HG02571 (cell line): ENCODE measurements at regions not wholly inside any gene's neighbourhood (a gene's known extent, or its start where the extent isn't known, plus 50 kb on each side); places are given as distances from the start of the nearest gene placed in this dataset.

Experiments
- ATAC-seq: cut with Tn5 transposase; IDR thresholded peaks from one replicate; pipeline ENCODE4 v1.9.1; 2021; ENCODE audit warnings: mild to moderate bottlenecking, moderate library complexity; ENCODE audit not compliant: unreplicated experiment

DNA sequence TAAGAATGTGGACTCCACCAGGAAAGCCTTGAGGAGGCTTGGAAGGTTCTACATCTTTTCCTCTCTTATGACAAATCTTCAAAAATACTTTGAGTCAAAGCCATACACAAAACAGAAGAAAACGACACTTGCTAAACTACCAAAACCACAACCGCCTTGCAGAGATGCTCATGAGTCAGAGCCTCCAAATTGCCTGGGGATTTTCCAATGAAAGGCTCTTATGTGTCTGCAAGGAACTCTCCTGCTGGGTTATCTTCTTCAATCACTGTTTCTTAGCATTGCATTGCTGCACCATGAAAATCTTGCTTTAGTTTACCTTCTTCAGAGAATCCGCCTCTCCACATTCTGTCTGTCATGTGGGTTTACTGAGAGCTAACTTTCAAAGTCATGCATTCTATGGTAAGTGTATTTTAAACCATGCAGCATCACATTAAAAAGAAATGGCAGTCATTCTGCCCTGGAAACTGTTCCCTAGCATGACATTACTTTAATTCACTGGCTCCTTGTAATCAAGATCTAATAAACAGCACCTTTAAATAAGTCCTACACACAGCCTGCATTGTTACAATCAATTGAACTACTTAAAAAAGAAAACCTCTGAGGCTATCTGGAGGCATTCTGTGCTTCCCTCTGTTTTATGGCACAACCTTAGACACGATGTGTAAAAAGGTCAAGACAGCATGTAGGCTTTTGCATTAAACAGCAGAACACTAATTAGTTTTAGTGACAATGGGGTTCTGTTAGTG is 210.0 kb upstream of the FOXD3 start:
- no peak for ATAC-seq

- no peak for ATAC-seq
These were observed 206.8 kb upstream of the FOXD3 start for GRCh38 chr1:63115527-63115926.

GRCh38 chr1:63116016-63116415 is 206.4 kb upstream of the FOXD3 start:
- ATAC-seq: no peak

- ATAC-seq: no peak
These were observed 202.7 kb upstream of the FOXD3 start for GRCh38 chr1:63119575-63120155.

DNA sequence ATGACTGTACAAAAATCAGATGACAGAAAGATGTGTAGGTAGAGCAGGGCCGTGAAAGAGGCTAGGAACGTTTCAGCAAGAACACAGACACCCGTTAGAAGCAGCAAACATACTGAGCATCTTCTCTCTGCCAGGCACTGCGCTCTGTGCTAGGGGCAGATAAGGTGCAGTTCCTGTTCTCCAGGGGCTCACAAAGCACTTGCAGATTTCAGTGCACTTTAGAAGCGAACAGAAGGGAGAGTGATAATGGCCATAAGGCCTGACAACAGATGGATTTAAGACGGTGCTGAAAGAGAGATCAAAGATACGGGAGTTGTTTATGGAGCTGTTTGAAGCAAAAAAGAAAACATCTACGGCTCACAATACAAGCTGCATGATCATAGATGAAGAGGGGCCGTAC is 200.3 kb upstream of the FOXD3 start:
- peak; percentile 41 for ATAC-seq

GRCh38 chr1:63124666-63125191 is 197.6 kb upstream of the FOXD3 start:
- ATAC-seq: peak; percentile 78

- ATAC-seq: no peak
These were observed 196.3 kb upstream of the FOXD3 start for GRCh38 chr1:63126104-63126503.

DNA sequence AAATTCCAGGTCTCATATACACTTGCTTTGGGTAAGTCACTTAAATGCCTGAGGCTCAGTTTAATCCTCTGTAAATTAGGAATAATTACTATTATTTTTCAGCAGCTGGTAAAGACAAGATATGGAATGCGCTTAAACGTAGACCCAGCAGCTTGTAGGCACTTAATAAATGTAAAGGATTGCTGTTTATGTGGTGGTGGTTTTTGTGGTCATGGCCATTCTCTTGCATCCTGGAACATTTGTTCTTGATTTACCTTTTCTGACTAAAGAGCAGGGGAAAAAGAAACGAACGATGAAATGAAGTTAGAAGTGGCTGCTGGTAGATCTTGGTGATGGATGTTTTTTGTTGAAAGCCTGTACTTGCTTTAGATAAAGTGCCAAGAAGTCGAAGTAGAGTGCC is 195.0 kb upstream of the FOXD3 start:
- no peak for ATAC-seq

GRCh38 chr1:63128556-63128955 is 193.8 kb upstream of the FOXD3 start:
- ATAC-seq: no peak

DNA sequence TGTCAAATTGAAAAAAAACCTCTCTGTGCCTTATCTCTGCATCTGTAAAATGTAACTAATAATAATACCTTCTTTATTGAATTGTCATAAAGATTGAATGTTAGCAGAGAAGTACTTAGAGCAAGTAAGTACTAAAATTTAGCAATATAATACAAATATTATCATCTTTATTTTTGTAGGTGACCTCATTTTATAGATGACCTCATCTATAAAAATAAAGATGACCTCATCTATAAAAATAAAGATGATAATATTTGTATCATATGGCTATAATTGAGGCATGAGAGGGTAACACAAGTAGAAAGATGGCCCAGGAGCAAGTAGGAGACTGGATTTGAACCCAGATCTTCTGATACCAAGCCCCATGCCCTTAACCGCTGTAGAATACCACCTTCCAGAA is 193.2 kb upstream of the FOXD3 start:
- ATAC-seq: no peak

DNA sequence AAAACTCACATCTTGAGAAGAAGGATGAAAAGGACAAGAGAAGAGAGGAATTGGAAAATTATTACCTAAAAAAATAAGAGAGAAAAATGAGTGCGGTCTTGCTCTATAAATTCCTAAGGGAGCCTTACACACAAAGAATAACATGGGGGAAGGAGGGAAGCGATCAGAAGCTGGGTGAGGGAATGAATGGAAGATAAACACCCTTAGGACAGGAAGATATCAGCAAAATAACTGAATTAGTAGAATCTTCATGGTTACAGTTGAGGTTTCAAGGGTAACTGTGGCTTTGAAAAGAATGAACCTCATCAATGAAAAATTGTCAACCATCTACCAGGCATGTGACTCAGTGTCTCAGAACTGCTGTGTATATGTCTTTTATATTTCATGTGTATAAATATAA is 192.5 kb upstream of the FOXD3 start:
- no peak for ATAC-seq

DNA sequence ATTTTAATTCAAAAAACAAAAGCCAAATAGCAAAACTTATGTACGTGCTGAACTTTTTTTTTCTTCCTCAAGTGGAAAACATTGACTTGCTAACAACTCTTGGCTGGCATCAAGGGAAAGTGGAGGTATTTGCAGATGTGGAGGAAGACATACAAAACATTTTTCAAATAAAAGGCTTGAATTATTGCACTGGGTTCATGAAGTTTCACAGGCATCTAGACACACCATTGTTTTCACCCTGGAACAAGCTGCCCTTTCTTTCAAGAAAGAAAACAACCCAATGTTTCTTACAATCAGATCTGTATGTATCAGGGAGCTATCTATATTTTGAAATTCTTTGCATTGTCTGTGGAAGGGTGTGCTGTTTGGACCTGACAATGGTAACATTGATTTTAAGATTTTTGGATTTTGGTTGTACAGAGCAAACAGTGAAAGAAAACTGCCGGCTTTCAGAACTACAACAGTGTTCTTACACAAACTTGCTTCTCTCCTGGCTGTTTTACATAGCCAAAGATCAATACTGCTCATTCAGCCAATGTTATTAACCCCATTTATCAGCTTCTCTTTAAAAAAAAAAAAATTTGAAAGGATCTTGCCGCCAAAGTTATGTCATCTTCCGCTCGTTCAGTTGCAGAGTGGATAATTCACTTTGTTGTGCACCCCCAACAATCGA is 187.7 kb upstream of the FOXD3 start:
- no peak for ATAC-seq

GRCh38 chr1:63135174-63135512 is 187.2 kb upstream of the FOXD3 start:
- no peak for ATAC-seq

- no peak for ATAC-seq
These were observed 186.6 kb upstream of the FOXD3 start for GRCh38 chr1:63135801-63136200.

DNA sequence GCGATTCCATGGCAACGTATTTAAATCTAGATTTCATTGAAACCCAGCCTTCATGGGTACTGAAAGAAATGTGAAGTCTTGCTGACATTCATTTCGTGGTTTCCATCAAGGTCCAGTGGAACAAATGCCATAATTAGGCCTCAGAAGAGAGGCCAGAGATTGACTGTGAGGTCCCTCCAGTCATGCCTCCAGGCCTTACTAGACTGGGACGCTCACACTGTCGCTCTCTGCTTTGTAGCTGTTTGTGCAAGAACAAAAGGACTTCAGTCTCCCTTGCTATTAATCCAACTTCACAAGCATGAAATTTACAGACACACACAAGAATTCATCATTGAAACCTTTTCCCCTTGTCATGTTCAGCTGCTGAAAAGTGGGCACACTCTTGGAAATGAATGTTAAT is 180.4 kb upstream of the FOXD3 start:
- ATAC-seq: no peak

GRCh38 chr1:63143482-63143881 is 178.9 kb upstream of the FOXD3 start:
- ATAC-seq: no peak

DNA sequence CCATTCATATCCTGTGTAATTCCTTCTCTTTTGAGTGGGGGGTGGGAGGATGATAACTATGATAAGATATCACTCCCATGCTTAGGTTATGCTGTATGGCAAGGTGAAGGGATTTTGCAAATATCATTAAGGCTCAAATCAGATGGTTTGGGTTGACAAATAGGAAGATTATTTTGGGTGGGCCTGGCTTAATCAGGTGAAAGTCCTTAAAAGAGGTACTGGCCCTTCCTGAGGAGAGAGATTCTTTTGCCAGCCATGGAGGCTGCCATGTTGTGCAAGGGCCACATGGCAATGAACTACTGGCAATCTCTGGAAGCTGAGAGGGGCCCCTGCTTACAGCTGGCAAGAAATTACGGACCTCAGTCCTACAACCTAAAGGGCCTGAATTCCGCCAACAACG is 174.6 kb upstream of the FOXD3 start:
- no peak for ATAC-seq

GRCh38 chr1:63148825-63149645 is 173.3 kb upstream of the FOXD3 start:
- no peak for ATAC-seq

GRCh38 chr1:63152572-63152971 is 169.8 kb upstream of the FOXD3 start:
- no peak for ATAC-seq

- no peak for ATAC-seq
These were observed 166.9 kb upstream of the FOXD3 start for GRCh38 chr1:63155437-63155836.

DNA sequence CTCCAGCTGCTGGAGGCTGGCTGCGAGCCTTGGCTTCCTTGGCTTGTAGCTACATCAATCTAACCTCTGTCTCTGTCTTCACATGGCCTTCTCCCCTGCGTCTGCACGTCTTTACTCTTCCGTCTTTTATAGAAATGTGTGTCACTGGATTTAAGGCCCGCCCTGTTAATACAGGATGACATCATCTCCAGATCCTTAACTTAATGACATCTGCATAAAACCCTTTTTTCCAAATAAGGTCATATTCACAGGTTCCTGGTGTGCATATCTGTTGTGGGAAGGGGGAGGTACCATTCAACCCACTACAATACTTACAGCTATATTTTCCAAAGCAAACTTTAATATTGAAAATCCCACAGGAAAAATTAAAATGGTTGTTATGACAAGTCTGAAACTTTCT is 165.3 kb upstream of the FOXD3 start:
- ATAC-seq: no peak
